LNCaP clone FGC (cell line): ENCODE measurements at regions not wholly inside any gene's neighbourhood (a gene's known extent, or its start where the extent isn't known, plus 50 kb on each side); places are given as distances from the start of the nearest gene placed in this dataset.

ENCODE experiments used
- DNase-seq: peaks from one replicate; pipeline ENCODE4 v3.0.0-alpha.2; 2011; ENCODE audit warnings: low read depth
- H3K4me3 ChIP-seq: 2 replicates; pipeline ENCODE4 v1.5.1; 2011; ENCODE audit warnings: mild to moderate bottlenecking, low read depth, low read length, control low read depth
- TF ChIP-seq, protein P1 (sequence below): IDR thresholded peaks from 2 replicates; pipeline ENCODE4 v1.5.1; 2012; ENCODE audit warnings: mild to moderate bottlenecking; ENCODE audit not compliant: control insufficient read depth, insufficient read depth; ENCODE audit errors: extremely low read depth

DNA sequence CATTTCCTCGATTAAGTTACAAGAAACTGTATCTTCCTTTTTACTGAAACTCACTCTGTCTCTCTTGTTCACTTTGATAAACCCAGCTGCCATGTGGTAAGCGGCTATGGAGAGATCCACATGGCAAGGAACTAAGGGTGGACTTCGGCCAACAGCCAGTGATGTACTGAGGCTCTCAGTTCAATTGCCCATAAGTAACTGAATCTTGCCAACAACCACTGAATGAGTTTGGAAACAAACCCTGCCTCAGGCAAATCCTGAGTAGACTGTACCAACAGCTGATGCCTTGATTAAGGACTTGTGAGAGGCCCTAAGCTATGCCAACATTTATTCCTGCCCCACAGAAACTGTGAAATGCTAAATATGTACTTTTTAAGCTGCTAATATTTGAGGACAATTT lies 433.5 kb downstream of the PLOD2 start:
- no peak for DNase-seq

DNA sequence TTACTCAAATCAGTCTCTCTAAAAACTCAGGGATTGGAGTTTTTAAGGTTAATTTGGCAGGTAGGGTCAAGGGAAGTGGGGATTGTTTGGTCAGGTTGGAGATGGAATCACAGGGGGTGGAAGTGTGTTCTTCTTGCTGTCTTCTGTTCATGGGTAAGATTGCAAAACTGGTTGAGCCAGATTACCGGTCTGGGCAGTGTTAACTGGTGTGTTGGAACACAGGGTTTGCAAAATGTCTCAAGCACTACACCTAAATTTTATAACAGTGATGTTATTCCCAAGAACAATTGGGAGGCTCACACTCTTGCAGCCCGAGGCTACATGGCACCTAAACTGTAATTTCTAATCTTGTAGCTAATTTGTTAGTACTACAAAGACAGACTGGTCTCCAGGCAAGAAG lies 425.4 kb downstream of the PLOD2 start:
- TF ChIP-seq, protein P1, sequence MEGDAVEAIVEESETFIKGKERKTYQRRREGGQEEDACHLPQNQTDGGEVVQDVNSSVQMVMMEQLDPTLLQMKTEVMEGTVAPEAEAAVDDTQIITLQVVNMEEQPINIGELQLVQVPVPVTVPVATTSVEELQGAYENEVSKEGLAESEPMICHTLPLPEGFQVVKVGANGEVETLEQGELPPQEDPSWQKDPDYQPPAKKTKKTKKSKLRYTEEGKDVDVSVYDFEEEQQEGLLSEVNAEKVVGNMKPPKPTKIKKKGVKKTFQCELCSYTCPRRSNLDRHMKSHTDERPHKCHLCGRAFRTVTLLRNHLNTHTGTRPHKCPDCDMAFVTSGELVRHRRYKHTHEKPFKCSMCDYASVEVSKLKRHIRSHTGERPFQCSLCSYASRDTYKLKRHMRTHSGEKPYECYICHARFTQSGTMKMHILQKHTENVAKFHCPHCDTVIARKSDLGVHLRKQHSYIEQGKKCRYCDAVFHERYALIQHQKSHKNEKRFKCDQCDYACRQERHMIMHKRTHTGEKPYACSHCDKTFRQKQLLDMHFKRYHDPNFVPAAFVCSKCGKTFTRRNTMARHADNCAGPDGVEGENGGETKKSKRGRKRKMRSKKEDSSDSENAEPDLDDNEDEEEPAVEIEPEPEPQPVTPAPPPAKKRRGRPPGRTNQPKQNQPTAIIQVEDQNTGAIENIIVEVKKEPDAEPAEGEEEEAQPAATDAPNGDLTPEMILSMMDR: no peak
- DNase-seq: peak; percentile 18
- H3K4me3 ChIP-seq: no peak overlapping the region

More for the DNA sequence above, 433.5 kb downstream of the PLOD2 start:
- no peak overlapping the region for H3K4me3 ChIP-seq
- TF ChIP-seq, protein P1: no peak

DNA sequence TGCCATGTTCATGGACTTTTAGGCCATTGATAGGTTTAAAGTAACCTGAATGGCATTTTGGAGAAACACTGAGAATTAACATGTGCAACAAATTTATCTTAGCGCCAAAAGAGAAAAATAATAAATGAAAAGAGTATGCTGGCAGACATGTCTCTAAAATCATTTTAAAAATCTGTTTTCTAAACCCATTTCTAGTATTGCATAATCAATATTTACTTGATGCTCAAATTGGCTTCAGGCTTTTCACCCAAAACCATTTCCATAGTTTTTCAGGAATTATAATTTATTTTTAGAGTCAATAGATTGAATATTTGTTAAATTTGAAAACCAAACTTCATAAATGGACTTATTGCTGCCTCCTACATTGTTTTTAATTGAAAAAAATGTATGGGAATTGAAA lies 423.0 kb downstream of the PLOD2 start:
- DNase-seq: no peak
- TF ChIP-seq, protein P1: no peak
- no peak overlapping the region for H3K4me3 ChIP-seq

DNA sequence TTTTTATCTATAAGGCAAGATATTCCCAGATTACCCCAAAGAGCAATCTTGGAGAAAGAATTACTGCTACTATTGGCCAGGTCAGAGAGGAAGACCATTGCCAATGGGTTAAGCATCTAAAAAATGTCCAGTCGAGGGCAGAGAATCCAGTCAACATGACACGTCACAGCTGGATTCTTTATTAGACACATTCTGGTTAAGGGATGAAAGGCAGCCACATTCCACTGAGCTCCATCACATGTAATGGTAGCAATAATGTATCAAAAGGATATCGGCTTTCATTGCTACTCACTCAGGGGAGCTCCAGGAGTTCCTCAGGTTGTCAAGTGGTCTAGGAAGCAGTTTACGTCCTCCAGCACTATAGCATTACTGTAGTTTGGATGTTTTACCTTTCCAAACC lies 421.1 kb downstream of the PLOD2 start:
- no peak overlapping the region for H3K4me3 ChIP-seq
- no peak for DNase-seq
- TF ChIP-seq, protein P1: no peak

DNA sequence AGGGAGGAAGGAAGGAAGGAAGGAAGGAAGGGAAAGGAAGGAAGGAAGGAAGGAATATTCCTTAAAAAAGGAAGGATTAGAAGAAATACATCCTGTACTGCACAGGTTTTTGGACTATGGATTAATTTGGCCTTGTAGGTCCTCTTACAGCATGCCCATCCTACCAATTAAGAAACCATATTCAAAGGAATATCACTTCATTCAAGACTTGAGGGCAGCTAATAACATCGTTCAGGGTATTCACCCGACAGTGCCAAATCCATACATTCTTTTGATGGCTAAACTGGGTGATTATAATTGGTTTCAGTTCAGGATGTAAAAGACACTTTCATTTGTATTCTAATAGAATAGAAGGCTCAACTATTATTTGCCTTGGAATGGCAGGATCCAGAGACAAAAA lies 410.3 kb downstream of the PLOD2 start:
- no peak for DNase-seq
- TF ChIP-seq, protein P1: no peak
- H3K4me3 ChIP-seq: no peak overlapping the region

DNA sequence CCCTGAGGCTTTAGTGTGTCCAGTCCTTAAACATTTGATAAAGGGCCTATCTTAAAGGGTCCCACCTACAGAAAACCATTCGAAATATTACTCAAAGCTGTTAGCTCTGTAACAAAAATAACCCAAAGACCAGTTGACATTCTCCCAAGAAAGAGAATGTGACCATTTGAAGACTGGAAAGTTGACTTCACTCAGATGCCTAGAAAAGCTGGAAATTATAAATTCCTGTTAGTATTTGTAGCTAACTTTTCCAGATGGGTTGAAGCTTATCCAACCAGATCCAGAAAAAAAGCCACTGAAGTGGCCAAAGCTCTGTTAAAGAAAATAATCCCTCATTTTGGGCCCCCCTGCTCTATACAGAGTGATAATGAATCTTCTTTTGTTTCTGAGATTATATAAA lies 408.4 kb downstream of the PLOD2 start:
- no peak for DNase-seq
- TF ChIP-seq, protein P1: no peak
- H3K4me3 ChIP-seq: no peak overlapping the region

DNA sequence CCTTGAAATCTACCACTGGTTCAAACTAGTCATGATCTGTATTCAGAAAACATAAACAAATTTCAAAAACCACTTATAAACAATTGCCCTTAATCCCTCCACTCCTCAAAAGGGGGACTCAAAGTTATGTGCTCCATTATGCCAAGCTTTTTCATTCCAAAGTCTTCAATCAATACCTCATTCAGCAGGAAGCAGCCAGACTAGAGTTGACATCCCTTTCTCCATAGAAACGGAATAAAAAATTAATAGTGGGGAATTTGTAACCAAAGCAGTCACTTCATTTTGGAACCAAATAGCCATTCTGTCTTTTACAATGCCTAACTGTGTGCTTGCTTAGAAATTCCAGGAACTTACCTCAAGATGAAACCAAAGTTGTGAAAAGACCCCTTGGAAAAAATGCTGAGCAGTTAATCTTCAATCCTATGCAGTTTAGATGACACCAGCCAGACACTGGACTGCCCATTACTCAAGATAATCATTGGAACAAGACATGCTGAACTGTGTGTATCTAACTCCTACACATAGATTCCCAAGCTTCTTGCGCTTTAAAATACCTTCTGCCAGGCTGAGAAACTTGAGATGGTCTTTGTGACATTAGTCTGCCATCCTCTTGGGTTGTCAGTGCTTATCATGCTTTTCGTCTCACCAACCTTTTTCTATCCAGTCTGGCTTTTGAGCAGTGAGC lies 406.2 kb downstream of the PLOD2 start:
- TF ChIP-seq, protein P1: no peak
- H3K4me3 ChIP-seq: no peak overlapping the region
- no peak for DNase-seq
